K562 (cell line): ENCODE measurements at regions not wholly inside any gene's neighbourhood (a gene's known extent, or its start where the extent isn't known, plus 50 kb on each side); places are given as distances from the start of the nearest gene placed in this dataset.

ENCODE experiments used
- ATAC-seq: fragments of 200-7000 bp; cut with Tn5 transposase; 3 replicates; pipeline ENCODE4 v1.9.1; 2020; ENCODE audit warnings: moderate library complexity
- BruUV-seq: library from RNA; stranded (reverse); fragments of 400-500 nt; replicated peaks from 2 replicates; lab custom pipeline; 2021; lab: Mats Ljungman, UMichigan
- CTCF ChIA-PET: fragments of 300-600 bp; formaldehyde crosslinking; extraction: SDS; loops from one replicate; lab custom pipeline; 2021; ENCODE audit warnings: low intra/inter-chr PET ratio; lab: Yijun Ruan, JAX
- POLR2A ChIA-PET: fragments of 300-600, 350-650 bp; sonication (Branson Sonifier 250); formaldehyde crosslinking; extraction: SDS; loops from one replicate; lab custom pipeline; 2021; ENCODE audit warnings: antibody characterized with exemption, inconsistent platforms; lab: Yijun Ruan, JAX
- DNase-seq, 4 experiments: peaks; one replicate each; pipeline versions ENCODE4 v3.0.0 to v3.0.0-alpha.2; 2011 to 2018; ENCODE audit warnings: low spot score in 3 of 4, mixed read lengths in 3 of 4; ENCODE audit errors: extremely low read depth in 1 of 4
- FAIRE-seq: peaks from 2 replicates; lab custom pipeline; 2011; peaks lifted over from hg19 to GRCh38; lab: Jason Lieb, UNC
- H2AFZ ChIP-seq: 2 replicates; pipeline ENCODE4 v1.6.0; 2011; ENCODE audit warnings: low read depth, low read length, control low read depth, inconsistent platforms
- H3K27ac ChIP-seq: fragments of 200-600 bp; 3 replicates; pipeline ENCODE4 v1.8.0; 2011; ENCODE audit warnings: low read depth, mild to moderate bottlenecking, control low read depth, inconsistent platforms, low read length, moderate library complexity, mixed read lengths; ENCODE audit errors: extremely low read depth
- H3K27me3 ChIP-seq, 2 experiments: fragments of 300-600 bp in 1 of 2; 2 replicates in 1 of 2; 3 replicates in 1 of 2; pipeline versions ENCODE4 v1.6.0 to v1.8.0; 2011; ENCODE audit warnings: inconsistent platforms in 2 of 2, low read length in 2 of 2, mild to moderate bottlenecking in 1 of 2, mixed read lengths in 1 of 2, moderate library complexity in 1 of 2; ENCODE audit not compliant: control insufficient read depth in 2 of 2, insufficient read depth in 2 of 2
- H3K36me3 ChIP-seq: fragments of 300-600 bp; 3 replicates; pipeline ENCODE4 v1.8.0; 2011; ENCODE audit warnings: mild to moderate bottlenecking, low read length, inconsistent platforms; ENCODE audit not compliant: control insufficient read depth, insufficient read depth
- H3K4me1 ChIP-seq, 2 experiments: fragments of 200-600 bp in 1 of 2; replicated peaks in 1 of 2; 2 replicates in 1 of 2; 3 replicates in 1 of 2; pipeline versions ENCODE4 v1.5.1 to v1.8.0; 2011; ENCODE audit warnings: inconsistent platforms in 2 of 2, low read length in 2 of 2, mild to moderate bottlenecking in 1 of 2, mixed read lengths in 1 of 2, moderate library complexity in 1 of 2; ENCODE audit not compliant: control insufficient read depth in 2 of 2, insufficient read depth in 2 of 2
- H3K4me2 ChIP-seq: 2 replicates; pipeline ENCODE4 v1.6.1; 2011; ENCODE audit warnings: low read length, control low read depth, inconsistent platforms, mixed read lengths; ENCODE audit not compliant: insufficient read depth
- H3K4me3 ChIP-seq: fragments of 200-600 bp; sonication (generic), shearing (Covaris generic); 2 replicates; pipeline ENCODE4 v1.5.1; 2016; ENCODE audit warnings: control low read depth, inconsistent platforms
- H3K79me2 ChIP-seq: fragments of 200-600 bp; 3 replicates; pipeline ENCODE4 v1.8.0; 2011; ENCODE audit warnings: low read length, inconsistent platforms; ENCODE audit not compliant: control insufficient read depth, insufficient read depth
- H3K9ac ChIP-seq, 2 experiments: 2 replicates each; pipeline versions ENCODE4 v1.6.0 to v1.6.1; 2011; ENCODE audit warnings: low read depth in 2 of 2, low read length in 2 of 2, control low read depth in 1 of 2, inconsistent platforms in 1 of 2, mild to moderate bottlenecking in 1 of 2, mixed read lengths in 1 of 2; ENCODE audit not compliant: insufficient read depth in 1 of 2
- H3K9me1 ChIP-seq: one replicate; pipeline ENCODE4 v1.6.0; 2011; ENCODE audit warnings: inconsistent platforms, mild to moderate bottlenecking, low read length, moderate library complexity; ENCODE audit not compliant: control insufficient read depth, insufficient read depth
- H3K9me3 ChIP-seq: replicated peaks from 2 replicates; pipeline ENCODE4 v1.5.1; 2011; ENCODE audit warnings: low read depth, low read length, inconsistent platforms; ENCODE audit not compliant: control insufficient read depth, insufficient read depth
- H4K20me1 ChIP-seq: replicated peaks from 2 replicates; pipeline ENCODE4 v1.6.1; 2011; ENCODE audit warnings: low read length, inconsistent platforms, mixed read lengths; ENCODE audit not compliant: control insufficient read depth, insufficient read depth
- ARNT ChIP-seq, 2 experiments: fragments of 450-650 bp; IDR thresholded peaks; 2 replicates each; pipeline ENCODE4 v1.6.1; 2016; ENCODE audit warnings: mild to moderate bottlenecking in 1 of 2
- BHLHE40 ChIP-seq: IDR thresholded peaks from 2 replicates; pipeline ENCODE4 v1.6.1; 2011; ENCODE audit warnings: low read length, improper control_type of control experiment
- BRD4 ChIP-seq: fragments of 200-600 bp; sonication (generic); IDR thresholded peaks from 2 replicates; pipeline ENCODE4 v1.6.1; 2017; ENCODE audit warnings: inconsistent platforms
- CCNT2 ChIP-seq: IDR thresholded peaks from 2 replicates; pipeline ENCODE4 v1.6.1; 2011; ENCODE audit warnings: borderline replicate concordance, low read depth, mild to moderate bottlenecking, moderate library complexity, mixed read lengths, low read length; ENCODE audit not compliant: insufficient read length; ENCODE audit errors: extremely low read depth
- EGR1 ChIP-seq: fragments of 450-650 bp; conservative IDR thresholded peaks from 2 replicates; pipeline ENCODE4 v1.6.1; 2017; ENCODE audit warnings: mild to moderate bottlenecking
- MCM3 ChIP-seq: fragments of 450-650 bp; IDR thresholded peaks from 2 replicates; pipeline ENCODE4 v1.6.1; 2016
- MEF2A ChIP-seq: IDR thresholded peaks from 2 replicates; pipeline ENCODE4 v1.6.1; 2011; ENCODE audit warnings: low read depth, mild to moderate bottlenecking, low read length, moderate library complexity; ENCODE audit not compliant: control insufficient read depth
- MYNN ChIP-seq, 2 experiments: sonication (generic); formaldehyde crosslinking in 1 of 2; IDR thresholded peaks; 2 replicates each; pipeline versions ENCODE4 v1.5.0 to v1.6.1; 2016 to 2020; ENCODE audit warnings: antibody characterized with exemption in 1 of 2, missing genetic modification reagents in 1 of 2
- NCOA2 ChIP-seq, 2 experiments: fragments of 450-650 bp; IDR thresholded peaks; 2 replicates each; pipeline ENCODE4 v1.6.1; 2018; ENCODE audit warnings: mild to moderate bottlenecking in 2 of 2, moderate library complexity in 1 of 2; ENCODE audit not compliant: partially characterized antibody in 2 of 2
- PHB ChIP-seq: fragments of 250-450 bp; sonication (Bioruptor Pico); IDR thresholded peaks from 2 replicates; pipeline ENCODE4 v1.5.0; 2021
- PML ChIP-seq: IDR thresholded peaks from 2 replicates; pipeline ENCODE4 v1.6.1; 2012; ENCODE audit warnings: low read length, inconsistent platforms
- POLR2AphosphoS5 ChIP-seq: IDR thresholded peaks from 2 replicates; pipeline ENCODE4 v1.6.1; 2011; ENCODE audit warnings: mild to moderate bottlenecking, low read depth, low read length, moderate library complexity; ENCODE audit not compliant: control insufficient read depth, insufficient read depth
- RAD21 ChIP-seq, 2 experiments: fragments of 250-450 bp in 1 of 2; fragments of 450-650 bp in 1 of 2; sonication (Bioruptor Pico) in 1 of 2; formaldehyde crosslinking in 1 of 2; IDR thresholded peaks in 1 of 2; conservative IDR thresholded peaks in 1 of 2; 2 replicates each; pipeline versions ENCODE4 v1.4.0 to v1.8.0; 2020 to 2022; ENCODE audit warnings: mild to moderate bottlenecking in 2 of 2, moderate library complexity in 1 of 2
- RFX1 ChIP-seq: fragments of 450-650 bp; IDR thresholded peaks from 2 replicates; pipeline ENCODE4 v1.6.1; 2016; ENCODE audit warnings: mild to moderate bottlenecking, moderate library complexity
- SMAD3 ChIP-seq: fragments of 450-650 bp; formaldehyde crosslinking; conservative IDR thresholded peaks from 2 replicates; pipeline ENCODE4 v1.4.0; 2020; ENCODE audit warnings: mild to moderate bottlenecking
- SMARCE1 ChIP-seq: fragments of 450-650 bp; IDR thresholded peaks from 2 replicates; pipeline ENCODE4 v1.7.1; 2016; ENCODE audit warnings: mild to moderate bottlenecking
- TAL1 ChIP-seq: fragments of 450-650 bp; IDR thresholded peaks from 2 replicates; pipeline ENCODE4 v1.6.1; 2016; ENCODE audit warnings: mild to moderate bottlenecking
- TCFL5 ChIP-seq: fragments of 250-450 bp; sonication (Bioruptor Pico); conservative IDR thresholded peaks from 2 replicates; pipeline ENCODE4 v1.6.1; 2021; ENCODE audit warnings: mild to moderate bottlenecking, moderate library complexity, matching md5 sums
- ZNF282 ChIP-seq: sonication (generic); formaldehyde crosslinking; IDR thresholded peaks from 2 replicates; pipeline ENCODE4 v1.8.1; 2023; ENCODE audit warnings: missing genetic modification reagents
- WGBS: fragments of 100-300 bp; shearing (Covaris generic); methylation state at CpG from one replicate; pipeline ENCODE4 v1.1.6; 2016; ENCODE audit warnings: low coverage, mixed read lengths; ENCODE audit not compliant: insufficient coverage; ENCODE audit errors: missing lambda C conversion rate; 5-methylcytosine and 5-hydroxymethylcytosine counted together
- in situ Hi-C: fragments of 300-500 bp; cut with MboI; formaldehyde crosslinking; loops from 4 replicates; pipeline ENCODE4 v1.15.0; 2018; ENCODE audit warnings: inconsistent platforms, mixed read lengths
- intact Hi-C: fragments of 100-400 bp; cut with micrococcal nuclease; formaldehyde crosslinking; loops from 2 replicates; pipeline ENCODE4 v1.14.2; 2022
- TF ChIP-seq, protein P1 (sequence below): fragments of 450-650 bp; formaldehyde crosslinking; conservative IDR thresholded peaks from 2 replicates; pipeline ENCODE4 v1.4.0; 2022; ENCODE audit warnings: mild to moderate bottlenecking, missing genetic modification characterization

DNA sequence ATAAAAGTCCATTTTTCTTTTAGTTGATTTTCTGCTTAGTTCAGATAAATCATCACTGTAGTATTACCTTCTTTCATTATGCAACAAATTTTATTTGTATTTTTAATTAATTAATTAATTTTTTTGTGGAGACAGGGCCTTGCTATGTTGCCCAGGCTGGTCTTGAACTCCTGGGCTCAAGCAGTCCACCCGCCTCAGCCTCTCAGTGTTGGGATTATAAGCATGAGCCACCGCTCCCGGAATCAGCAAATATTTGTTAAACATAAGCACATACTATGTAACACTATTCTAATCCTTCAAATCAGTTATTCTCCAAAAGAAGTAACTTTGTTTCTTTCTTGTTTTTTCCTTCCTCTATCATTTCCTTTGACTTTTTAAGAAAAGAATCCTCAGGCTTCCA lies 584.8 kb upstream of the ANKRD30A start:
- Histone ChIP-seq H3K36me3 (no peaks in the 10 kb centered on the region), H3K9me1 (no peaks in the 10 kb centered on the region), H3K27me3 (no peaks in the 10 kb centered on the region), H3K9ac (no peak overlapping the region), H3K4me1 (no peaks in the 10 kb centered on the region), H2AFZ (no peak overlapping the region), H3K79me2 (no peaks in the 10 kb centered on the region), H4K20me1 (no peaks in the 10 kb centered on the region), H3K27ac (no peak overlapping the region), H3K4me2 (no peak overlapping the region), H3K9me3 (no peaks in the 10 kb centered on the region), H3K4me3 (no peak overlapping the region)
- in situ Hi-C loops = no loop called here
- intact Hi-C loops = no loop called here
- CTCF ChIA-PET = no interaction called here
- FAIRE-seq (no peak), ATAC-seq (no peak), DNase-seq (no peak)
- 0% methylated on average over 3 of the region's 3 CpGs for WGBS
- TF ChIP-seq ARNT (IDR thresholded peaks at IDR 0.05) (no peak), MEF2A (no peak), RFX1 (no peak), MCM3 (no peak), EGR1 (no peak), BHLHE40 (no peak), TCFL5 (no peak), TAL1 (no peak), RAD21 (CRISPR knock-in tag; conservative IDR thresholded peaks at IDR 0.05 in 1 of 2, IDR thresholded peaks at IDR 0.05 in 1 of 2) (no peak), PML (no peak), NCOA2 (IDR thresholded peaks at IDR 0.05; ENCODE audit: partially characterized antibody in 2 of 2) (no peak), CCNT2 (no peak), BRD4 (no peak), PHB (CRISPR knock-in tag) (no peak), MYNN (IDR thresholded peaks at IDR 0.05) (no peak), MYNN (CRISPR knock-in tag; IDR thresholded peaks at IDR 0.05) (no peak), ZNF282 (no peak), POLR2AphosphoS5 (no peak), SMAD3 (CRISPR knock-in tag) (no peak), SMARCE1 (no peak)
- TF ChIP-seq, protein P1, sequence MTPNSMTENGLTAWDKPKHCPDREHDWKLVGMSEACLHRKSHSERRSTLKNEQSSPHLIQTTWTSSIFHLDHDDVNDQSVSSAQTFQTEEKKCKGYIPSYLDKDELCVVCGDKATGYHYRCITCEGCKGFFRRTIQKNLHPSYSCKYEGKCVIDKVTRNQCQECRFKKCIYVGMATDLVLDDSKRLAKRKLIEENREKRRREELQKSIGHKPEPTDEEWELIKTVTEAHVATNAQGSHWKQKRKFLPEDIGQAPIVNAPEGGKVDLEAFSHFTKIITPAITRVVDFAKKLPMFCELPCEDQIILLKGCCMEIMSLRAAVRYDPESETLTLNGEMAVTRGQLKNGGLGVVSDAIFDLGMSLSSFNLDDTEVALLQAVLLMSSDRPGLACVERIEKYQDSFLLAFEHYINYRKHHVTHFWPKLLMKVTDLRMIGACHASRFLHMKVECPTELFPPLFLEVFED (CRISPR knock-in tag) = no peak
- POLR2A ChIA-PET = interaction anchor here (0.6 kb wide), 1 partner anchor 311 kb away, joined by 3 read pairs; no protein-coding TSS in a partner anchor
- no TSS peak for BruUV-seq
